Trophoblast cell (in vitro differentiated cells and primary cell): ENCODE measurements at regions not wholly inside any gene's neighbourhood (a gene's known extent, or its start where the extent isn't known, plus 50 kb on each side); places are given as distances from the start of the nearest gene placed in this dataset.
"Not testable (repeated sequence)": the region's sequence is repeated elsewhere in the genome, so short reads cannot be mapped to it uniquely, and the experiment has no call there.

Source experiments
- DNase-seq, 2 donors: peaks; one replicate each; pipeline ENCODE4 v3.0.0-alpha.2; 2016
- H2AFZ ChIP-seq: 2 replicates; pipeline ENCODE4 v1.6.1; 2013; ENCODE audit warnings: low read length, moderate library complexity, mild to moderate bottlenecking; ENCODE audit not compliant: insufficient read depth, poor library complexity
- H2AK5ac ChIP-seq: 2 replicates; pipeline ENCODE4 v1.6.1; 2013; ENCODE audit warnings: mild to moderate bottlenecking, low read length
- H2BK120ac ChIP-seq: 2 replicates; pipeline ENCODE4 v1.6.1; 2013; ENCODE audit warnings: low read length, mild to moderate bottlenecking, moderate library complexity; ENCODE audit not compliant: insufficient read depth, poor library complexity
- H2BK12ac ChIP-seq: 2 replicates; pipeline ENCODE4 v1.6.1; 2013; ENCODE audit warnings: mild to moderate bottlenecking, low read length, moderate library complexity
- H2BK5ac ChIP-seq: 2 replicates; pipeline ENCODE4 v1.6.1; 2013; ENCODE audit warnings: low read length, low read depth, moderate library complexity, mild to moderate bottlenecking; ENCODE audit not compliant: poor library complexity
- H3K14ac ChIP-seq: 2 replicates; pipeline ENCODE4 v1.6.1; 2013; ENCODE audit warnings: mild to moderate bottlenecking, low read length
- H3K18ac ChIP-seq: 2 replicates; pipeline ENCODE4 v1.6.1; 2013; ENCODE audit warnings: mild to moderate bottlenecking, low read length
- H3K23ac ChIP-seq: 2 replicates; pipeline ENCODE4 v1.6.1; 2013; ENCODE audit warnings: low read length
- H3K27ac ChIP-seq: 2 replicates; pipeline ENCODE4 v1.5.1; 2013; ENCODE audit warnings: low read depth, mild to moderate bottlenecking, inconsistent platforms, low read length, moderate library complexity
- H3K27me3 ChIP-seq: 2 replicates; pipeline ENCODE4 v1.6.1; 2013; ENCODE audit warnings: inconsistent platforms, mild to moderate bottlenecking, low read length, moderate library complexity; ENCODE audit not compliant: insufficient read depth
- H3K36me3 ChIP-seq, 2 experiments: 1 replicate in 1 of 2; 2 replicates in 1 of 2; pipeline ENCODE4 v1.6.1; 2013; ENCODE audit warnings: low read length in 2 of 2, mild to moderate bottlenecking in 2 of 2, moderate library complexity in 1 of 2; ENCODE audit not compliant: insufficient read depth in 2 of 2, control insufficient read depth in 1 of 2
- H3K4ac ChIP-seq: 2 replicates; pipeline ENCODE4 v1.6.1; 2013; ENCODE audit warnings: low read depth, mild to moderate bottlenecking, low read length, moderate library complexity
- H3K4me1 ChIP-seq, 2 experiments: 1 replicate in 1 of 2; 2 replicates in 1 of 2; pipeline ENCODE4 v1.6.1; 2013; ENCODE audit warnings: low read length in 2 of 2, mild to moderate bottlenecking in 2 of 2, moderate library complexity in 1 of 2; ENCODE audit not compliant: insufficient read depth in 2 of 2, control insufficient read depth in 1 of 2
- H3K4me2 ChIP-seq: 2 replicates; pipeline ENCODE4 v1.6.1; 2013; ENCODE audit warnings: inconsistent platforms, mild to moderate bottlenecking, low read length, moderate library complexity
- H3K4me3 ChIP-seq: 2 replicates; pipeline ENCODE4 v1.5.1; 2013; ENCODE audit warnings: mild to moderate bottlenecking, low read depth, low read length, inconsistent platforms
- H3K79me1 ChIP-seq: one replicate; pipeline ENCODE4 v1.6.1; 2013; ENCODE audit warnings: low read length
- H3K79me2 ChIP-seq: 2 replicates; pipeline ENCODE4 v1.6.1; 2013; ENCODE audit warnings: low read length, mild to moderate bottlenecking; ENCODE audit not compliant: control insufficient read depth, insufficient read depth, poor library complexity
- H3K9ac ChIP-seq: 2 replicates; pipeline ENCODE4 v1.6.1; 2013; ENCODE audit warnings: mild to moderate bottlenecking, low read length
- H3K9me3 ChIP-seq: 2 replicates; pipeline ENCODE4 v1.6.1; 2013; ENCODE audit warnings: low read depth, mild to moderate bottlenecking, control low read depth, inconsistent platforms, low read length; ENCODE audit not compliant: insufficient read depth
- H4K12ac ChIP-seq: 2 replicates; pipeline ENCODE4 v1.6.1; 2013; ENCODE audit warnings: low read depth, mild to moderate bottlenecking, low read length, moderate library complexity
- H4K8ac ChIP-seq: 2 replicates; pipeline ENCODE4 v1.6.1; 2013; ENCODE audit warnings: low read depth, mild to moderate bottlenecking, low read length, moderate library complexity
- H4K91ac ChIP-seq: one replicate; pipeline ENCODE4 v1.6.1; 2013; ENCODE audit warnings: low read depth, mild to moderate bottlenecking, low read length, moderate library complexity
- WGBS: extraction: QIAGEN DNeasy Blood & Tissue Kit; methylation state at CpG from one replicate; pipeline ENCODE4 v1.1.7; 2013; ENCODE audit warnings: missing lambda C conversion rate; ENCODE audit not compliant: insufficient read length, insufficient coverage; ENCODE audit errors: extremely low coverage; 5-methylcytosine and 5-hydroxymethylcytosine counted together

DNA sequence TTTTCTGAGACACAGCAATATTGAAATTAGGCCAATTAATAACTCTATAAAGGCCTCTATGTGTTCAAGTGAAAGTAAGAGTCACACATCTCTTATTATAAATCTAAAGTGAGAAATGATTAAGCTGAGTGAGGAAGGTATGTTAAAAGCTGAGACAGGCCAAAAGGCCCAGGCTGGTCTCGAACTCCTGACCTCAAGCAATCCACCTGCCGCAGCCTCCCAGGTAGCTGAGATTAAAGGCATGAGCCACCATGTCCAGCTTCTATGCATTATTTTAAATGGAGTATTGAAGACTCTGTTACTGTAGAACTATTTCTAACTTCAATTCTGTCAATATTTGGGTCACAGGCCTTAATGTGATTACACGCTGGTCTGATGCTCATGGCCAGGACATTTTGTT, 1706.9 kb downstream of the SPATA31A7 start:
- not testable (repeated sequence) for H3K79me2 ChIP-seq, H2BK12ac ChIP-seq, H2AFZ ChIP-seq, H3K4me1 ChIP-seq, H3K9ac ChIP-seq, H3K27ac ChIP-seq, H2AK5ac ChIP-seq, H4K12ac ChIP-seq, H4K91ac ChIP-seq, H4K8ac ChIP-seq, H3K4me2 ChIP-seq, H3K36me3 ChIP-seq, H3K9me3 ChIP-seq, H3K4me3 ChIP-seq, H3K79me1 ChIP-seq, H2BK5ac ChIP-seq, H3K18ac ChIP-seq, H3K14ac ChIP-seq, H3K4ac ChIP-seq, H2BK120ac ChIP-seq, H3K27me3 ChIP-seq, DNase-seq, H3K23ac ChIP-seq
- WGBS = no CpG with 5 or more reads among the region's 3 CpGs

- not testable (repeated sequence) for H3K4ac ChIP-seq, H2AFZ ChIP-seq
These were observed 1707.8 kb downstream of the SPATA31A7 start for GRCh38 chr9:62897411-62898225.

GRCh38 chr9:62899666-62900065, 1709.8 kb downstream of the SPATA31A7 start:
- H3K4ac ChIP-seq, H3K9me3 ChIP-seq, H3K9ac ChIP-seq, H3K36me3 ChIP-seq, H4K8ac ChIP-seq, H3K79me2 ChIP-seq, H3K4me3 ChIP-seq, H2AFZ ChIP-seq, H4K12ac ChIP-seq, H2AK5ac ChIP-seq, H3K23ac ChIP-seq, H2BK120ac ChIP-seq, H3K27me3 ChIP-seq, H3K4me2 ChIP-seq, H4K91ac ChIP-seq, H3K4me1 ChIP-seq, H2BK12ac ChIP-seq, H3K18ac ChIP-seq, H2BK5ac ChIP-seq, H3K27ac ChIP-seq, H3K14ac ChIP-seq, H3K79me1 ChIP-seq, DNase-seq: not testable (repeated sequence)
- no CpG with 5 or more reads among the region's 4 CpGs for WGBS

More at GRCh38 chr9:62897411-62898225, 1707.8 kb downstream of the SPATA31A7 start:
- peak overlapping the region; percentile 37 for H4K91ac ChIP-seq
- peak overlapping the region; percentile 70 for H4K8ac ChIP-seq
- H3K14ac ChIP-seq, H3K4me1 ChIP-seq, H3K79me2 ChIP-seq, H2AK5ac ChIP-seq, H3K18ac ChIP-seq, H2BK120ac ChIP-seq, H4K12ac ChIP-seq, H3K27me3 ChIP-seq, H3K4me3 ChIP-seq, H3K23ac ChIP-seq, H3K9me3 ChIP-seq, H3K9ac ChIP-seq, H3K27ac ChIP-seq, H3K79me1 ChIP-seq, H3K36me3 ChIP-seq, H2BK12ac ChIP-seq: not testable (repeated sequence)
- peak overlapping the region; percentile 29 for H3K4me2 ChIP-seq
- H2BK5ac ChIP-seq = peak overlapping the region; percentile 40
- WGBS = no CpG with 5 or more reads among the region's 48 CpGs
- DNase-seq = peak in 1 of 2 donors; percentile 33

DNA sequence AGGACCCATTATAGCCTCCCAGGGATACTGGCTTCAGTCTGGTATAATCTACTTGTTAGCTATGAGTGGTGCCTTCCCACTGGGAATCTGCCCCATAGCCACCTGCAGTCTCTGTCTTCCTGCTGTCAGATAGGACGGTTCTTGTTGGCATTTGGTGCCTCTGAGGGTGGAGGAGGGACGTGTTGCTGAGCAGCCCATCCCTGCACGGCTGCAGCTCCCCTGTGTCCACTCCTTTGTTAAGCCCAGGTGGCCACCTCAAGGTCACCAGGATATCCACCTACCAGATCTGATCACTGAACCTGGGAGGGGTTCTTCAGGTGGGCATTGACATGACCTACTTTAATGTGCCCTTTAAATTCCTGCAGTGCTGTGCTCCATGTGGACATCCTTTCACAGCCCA, 1714.2 kb downstream of the SPATA31A7 start:
- H3K27ac ChIP-seq, H3K79me2 ChIP-seq, H3K18ac ChIP-seq, DNase-seq, H3K23ac ChIP-seq, H3K9ac ChIP-seq, H2AK5ac ChIP-seq, H3K4ac ChIP-seq, H3K4me1 ChIP-seq, H3K79me1 ChIP-seq, H3K4me3 ChIP-seq, H3K36me3 ChIP-seq, H3K4me2 ChIP-seq, H2BK120ac ChIP-seq, H2BK12ac ChIP-seq, H3K9me3 ChIP-seq, H2AFZ ChIP-seq, H3K14ac ChIP-seq, H4K8ac ChIP-seq, H4K12ac ChIP-seq, H4K91ac ChIP-seq, H3K27me3 ChIP-seq, H2BK5ac ChIP-seq: not testable (repeated sequence)
- no CpG with 5 or more reads among the region's 3 CpGs for WGBS
